NCI-H187 (cell line): ENCODE measurements at regions not wholly inside any gene's neighbourhood (a gene's known extent, or its start where the extent isn't known, plus 50 kb on each side); places are given as distances from the start of the nearest gene placed in this dataset.
"Not testable (repeated sequence)": the region's sequence is repeated elsewhere in the genome, so short reads cannot be mapped to it uniquely, and the experiment has no call there.

Experiments used
- DNase-seq, 2 experiments: peaks; one replicate each; lab custom pipeline; 2025; lab: John Stamatoyannopoulos, UW

DNA sequence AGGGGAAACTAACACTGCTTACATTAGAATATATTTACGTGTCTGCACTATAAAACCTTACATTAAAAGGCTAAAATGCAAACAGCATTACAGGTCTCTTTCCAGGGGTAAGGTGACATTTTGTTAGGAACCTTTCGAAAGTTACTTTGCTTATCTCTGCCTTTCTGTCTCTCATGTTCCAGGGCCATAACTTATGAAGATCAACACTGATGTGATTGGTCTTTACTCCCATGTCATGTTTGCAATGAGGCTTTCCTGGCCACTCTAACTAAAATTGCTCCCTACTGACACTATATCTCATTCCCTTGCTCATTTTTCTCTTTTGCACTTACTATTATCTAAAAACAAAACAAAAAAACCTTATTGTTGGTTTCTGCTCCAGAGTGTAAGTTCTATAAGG lies 119.0 kb downstream of the JRKL start:
- DNase-seq = no peak

DNA sequence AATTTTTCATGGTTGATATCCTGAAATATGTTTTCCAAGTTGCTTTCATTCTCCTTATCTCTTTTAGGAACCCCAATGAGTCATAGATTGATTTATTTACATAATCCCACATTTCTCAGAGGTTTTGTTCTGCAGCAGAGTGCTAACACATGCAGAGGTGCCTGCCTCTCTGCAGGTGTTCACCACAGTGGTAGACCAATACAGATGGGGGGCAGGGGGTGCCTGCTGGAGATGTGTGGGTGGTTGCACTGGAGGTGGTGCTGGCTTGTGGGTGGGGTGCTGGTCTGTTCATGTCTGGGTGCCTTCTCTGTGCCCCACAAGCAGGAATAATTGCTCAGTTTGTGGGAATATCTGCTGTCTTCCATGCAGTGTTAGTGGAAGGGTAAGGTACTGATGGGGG lies 131.1 kb downstream of the JRKL start:
- no peak for DNase-seq

GRCh38 chr11:96523656-96524055 lies 133.8 kb downstream of the JRKL start:
- no peak for DNase-seq

DNA sequence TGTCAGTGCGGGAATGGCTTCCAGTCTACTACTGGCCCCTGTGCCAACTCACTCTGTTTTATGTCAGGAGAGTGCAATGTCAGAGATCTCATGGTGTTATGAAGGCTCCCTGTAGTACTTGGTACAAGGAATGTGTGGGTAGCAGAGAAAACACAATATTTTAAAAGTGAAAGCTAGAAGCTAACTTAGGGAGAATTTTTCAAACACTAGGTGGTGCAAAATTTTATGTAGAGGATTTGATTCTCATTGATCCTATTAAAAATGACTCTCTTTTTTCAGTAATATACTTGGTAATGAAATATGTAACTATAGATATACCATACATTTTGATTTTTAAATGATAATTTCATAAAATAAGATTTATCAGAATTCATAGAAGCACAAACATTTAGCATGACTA lies 134.7 kb downstream of the JRKL start:
- DNase-seq = no peak

DNA sequence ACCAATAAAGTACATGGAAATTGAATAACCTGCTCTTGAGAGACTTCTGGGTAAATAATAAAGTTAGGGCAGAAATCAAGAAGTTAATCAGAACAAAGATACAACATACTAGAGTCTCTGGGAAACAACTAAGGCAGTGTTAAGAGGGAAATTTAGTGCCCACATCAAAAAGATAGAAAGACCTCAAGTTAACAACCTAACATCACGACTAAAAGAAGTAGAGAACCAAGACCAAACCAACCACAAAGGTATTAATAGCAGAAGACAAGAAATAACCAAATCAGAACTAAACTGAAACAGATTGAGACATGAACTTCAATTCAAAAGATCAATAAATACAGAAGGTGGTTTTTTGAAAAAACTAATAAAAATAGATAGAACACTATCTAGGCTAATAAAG lies 140.7 kb downstream of the JRKL start:
- no peak for DNase-seq

DNA sequence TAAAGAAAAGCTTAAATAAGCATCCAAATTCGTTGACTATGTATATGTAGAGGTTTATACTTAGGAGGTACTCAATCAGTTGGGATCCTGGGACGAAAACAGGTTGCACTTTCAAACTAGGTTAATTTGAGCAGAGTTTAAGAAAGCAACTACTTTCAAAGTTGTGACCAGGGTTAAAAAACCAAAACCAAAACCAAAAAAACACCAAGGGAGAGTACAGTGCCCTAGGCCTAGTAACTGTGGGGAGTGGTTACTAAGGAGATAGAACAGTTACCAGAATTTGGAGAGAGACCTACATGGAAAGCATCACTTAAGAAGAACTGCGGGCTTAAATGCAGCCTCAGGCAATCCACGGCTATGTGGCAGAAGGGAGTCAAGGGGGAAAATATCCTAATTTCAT lies 148.3 kb downstream of the JRKL start:
- DNase-seq = no peak

- DNase-seq = no peak
Observed at GRCh38 chr11:96538622-96539021, 148.8 kb downstream of the JRKL start.

DNA sequence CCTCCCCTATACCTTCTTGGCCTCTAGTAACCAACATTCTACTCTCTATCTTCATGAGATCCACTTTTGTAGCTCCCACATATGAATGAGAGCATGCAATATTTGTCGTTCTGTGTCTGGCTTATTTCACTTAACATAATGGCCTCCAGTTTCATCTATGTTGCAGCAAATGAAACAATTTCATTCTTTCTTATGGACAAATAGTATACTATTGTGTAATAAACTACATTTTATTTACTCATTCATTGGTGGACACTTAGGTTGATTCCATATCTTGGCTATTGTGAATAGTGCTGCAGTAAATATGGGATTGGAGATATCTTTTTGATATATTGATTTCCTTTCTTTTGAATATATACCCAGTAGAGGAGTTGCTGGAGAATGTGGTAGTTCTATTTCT lies 151.1 kb downstream of the JRKL start:
- DNase-seq = no peak

DNA sequence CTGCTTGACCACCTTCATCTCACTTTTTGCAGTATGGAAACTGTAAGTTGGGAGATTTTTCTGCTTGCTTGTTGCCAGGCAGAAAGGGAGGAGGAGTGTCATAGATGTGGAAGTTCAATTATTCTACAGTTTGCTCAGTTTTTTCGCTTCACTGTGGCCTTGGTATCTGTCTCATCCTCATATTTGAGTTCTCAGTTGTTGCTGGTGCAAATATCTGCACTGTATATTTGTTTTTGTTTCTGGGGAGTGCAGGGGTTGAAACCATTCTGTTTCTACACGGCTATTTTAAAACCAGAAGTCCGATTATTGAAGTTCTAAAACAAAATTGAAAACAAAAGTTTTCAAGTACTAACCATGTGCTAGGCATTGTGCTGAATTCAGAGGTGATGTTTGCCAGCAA lies 153.4 kb downstream of the JRKL start:
- no peak for DNase-seq

- not testable (repeated sequence) for DNase-seq
Observed at GRCh38 chr11:96545192-96545591, 155.4 kb downstream of the JRKL start.

DNA sequence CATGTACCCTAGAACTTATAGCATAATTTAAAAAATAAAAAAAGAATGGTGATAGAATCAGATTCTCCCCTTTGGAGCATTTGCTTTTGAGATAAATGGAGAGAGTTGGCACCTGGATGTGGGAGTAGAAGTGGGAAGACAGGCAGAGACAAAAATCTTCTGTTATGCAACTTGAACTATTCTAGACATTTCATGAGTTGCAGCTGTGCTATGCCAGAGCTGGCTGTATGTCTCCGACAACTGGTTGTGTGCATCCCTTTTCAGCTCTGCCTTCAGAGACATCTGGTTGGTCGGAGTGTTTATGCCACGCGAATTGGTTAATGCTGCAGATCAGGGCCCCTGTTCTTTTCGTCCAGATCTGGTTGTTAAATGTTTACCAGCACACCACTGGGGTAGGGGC lies 161.3 kb downstream of the JRKL start:
- DNase-seq = no peak

DNA sequence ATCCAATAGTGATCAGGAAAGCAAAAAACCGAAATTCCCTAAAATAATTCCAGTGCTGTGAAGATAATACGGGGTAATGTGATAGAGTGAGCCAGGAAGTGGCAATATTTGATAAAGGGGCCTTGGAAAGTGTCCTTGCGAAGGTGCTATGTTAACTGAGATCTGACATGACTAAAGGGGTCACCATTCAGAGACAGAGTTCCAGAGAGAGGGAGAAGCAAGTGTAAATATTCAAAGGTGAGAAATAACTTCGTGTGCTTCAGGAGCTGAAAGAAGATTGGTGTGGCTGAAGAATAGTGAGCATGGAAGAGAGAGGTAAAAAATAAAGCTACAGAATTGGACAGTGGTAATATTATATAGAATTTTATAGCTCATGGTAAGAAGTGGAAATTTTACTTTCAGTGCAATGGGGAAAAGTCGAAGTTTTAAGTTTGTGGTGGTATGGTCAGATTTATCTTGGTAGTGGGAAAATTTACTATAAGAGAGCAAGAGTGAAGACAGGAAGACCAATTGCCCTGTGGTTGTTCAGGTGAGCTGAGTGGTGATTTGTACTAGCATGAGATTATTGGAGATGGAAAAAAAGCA lies 164.5 kb downstream of the JRKL start:
- no peak for DNase-seq

DNA sequence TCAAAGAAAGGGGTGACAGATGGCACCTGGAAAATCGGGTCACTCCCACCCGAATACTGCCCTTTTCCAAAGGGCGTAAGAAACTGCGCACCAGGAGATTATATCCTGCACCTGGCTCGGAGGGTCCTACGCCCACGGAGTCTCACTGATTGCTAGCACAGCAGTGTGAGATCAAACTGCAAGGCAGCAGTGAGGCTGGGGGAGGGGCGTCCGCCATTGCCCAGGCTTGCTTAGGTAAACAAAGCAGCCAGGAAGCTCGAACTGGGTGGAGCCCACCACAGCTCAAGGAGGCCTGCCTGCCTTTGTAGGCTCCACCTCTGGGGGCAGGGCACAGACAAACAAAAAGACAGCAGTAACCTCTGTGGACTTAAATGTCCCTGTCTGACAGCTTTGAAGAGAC lies 166.0 kb downstream of the JRKL start:
- not testable (repeated sequence) for DNase-seq

DNA sequence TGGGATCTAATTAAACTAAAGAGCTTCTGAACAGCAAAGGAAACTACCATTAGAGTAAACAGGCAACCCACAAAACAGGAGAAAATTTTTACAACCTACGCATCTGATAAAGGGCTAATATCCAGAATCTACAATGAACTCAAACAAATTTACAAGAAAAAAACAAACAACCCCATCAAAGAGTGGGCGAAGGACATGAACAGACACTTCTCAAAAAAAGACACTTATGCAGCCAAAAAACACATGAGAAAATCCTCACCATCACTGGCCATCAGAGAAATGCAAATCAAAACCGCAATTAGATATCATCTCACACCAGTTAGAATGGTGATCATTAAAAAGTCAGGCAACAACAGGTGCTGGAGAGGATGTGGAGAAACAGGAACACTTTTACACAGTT lies 170.9 kb downstream of the JRKL start:
- not testable (repeated sequence) for DNase-seq

DNA sequence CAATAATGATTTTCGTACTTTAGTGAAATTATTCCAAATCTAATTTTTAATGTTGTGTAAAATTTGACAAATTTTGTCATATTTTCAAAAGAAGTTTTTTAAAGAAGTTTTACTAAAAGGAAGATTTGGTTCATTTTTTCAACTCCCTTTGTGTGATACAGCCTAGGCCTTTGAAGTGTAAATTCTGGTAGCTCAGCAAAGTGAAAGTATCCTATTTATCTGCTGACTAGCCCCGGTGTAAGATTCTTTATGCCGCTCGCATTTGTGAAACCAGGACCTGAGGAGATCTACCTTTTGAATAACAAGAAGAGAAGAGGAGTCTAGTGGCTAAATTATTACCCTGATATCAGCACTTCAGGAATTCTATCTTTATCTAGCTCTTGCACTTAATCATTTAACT lies 177.4 kb downstream of the JRKL start:
- DNase-seq = no peak

GRCh38 chr11:96567667-96568066 lies 177.9 kb downstream of the JRKL start:
- no peak for DNase-seq

- DNase-seq = no peak
Observed at GRCh38 chr11:96576383-96576782, 186.6 kb downstream of the JRKL start.

DNA sequence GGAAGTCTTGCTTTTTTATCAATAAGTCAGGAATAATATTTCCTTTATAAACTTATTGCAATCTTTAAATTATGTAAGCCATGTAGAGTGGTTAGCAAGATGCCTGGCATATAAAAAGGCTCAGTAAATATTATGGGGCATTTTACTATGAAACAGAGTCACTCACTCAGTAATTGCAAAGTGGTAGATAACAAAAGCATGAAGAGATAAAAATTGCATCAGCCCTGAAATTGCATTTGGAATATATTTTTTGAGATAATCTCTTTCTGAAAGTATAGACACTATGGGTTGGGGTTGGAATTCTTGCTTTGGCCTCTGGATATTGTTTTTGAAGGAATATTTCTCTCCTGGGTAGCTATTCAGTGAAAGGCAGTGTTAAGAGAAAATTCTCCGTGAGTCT lies 188.6 kb downstream of the JRKL start:
- DNase-seq = no peak

- no peak for DNase-seq
Observed at GRCh38 chr11:96579656-96580055, 189.8 kb downstream of the JRKL start.

DNA sequence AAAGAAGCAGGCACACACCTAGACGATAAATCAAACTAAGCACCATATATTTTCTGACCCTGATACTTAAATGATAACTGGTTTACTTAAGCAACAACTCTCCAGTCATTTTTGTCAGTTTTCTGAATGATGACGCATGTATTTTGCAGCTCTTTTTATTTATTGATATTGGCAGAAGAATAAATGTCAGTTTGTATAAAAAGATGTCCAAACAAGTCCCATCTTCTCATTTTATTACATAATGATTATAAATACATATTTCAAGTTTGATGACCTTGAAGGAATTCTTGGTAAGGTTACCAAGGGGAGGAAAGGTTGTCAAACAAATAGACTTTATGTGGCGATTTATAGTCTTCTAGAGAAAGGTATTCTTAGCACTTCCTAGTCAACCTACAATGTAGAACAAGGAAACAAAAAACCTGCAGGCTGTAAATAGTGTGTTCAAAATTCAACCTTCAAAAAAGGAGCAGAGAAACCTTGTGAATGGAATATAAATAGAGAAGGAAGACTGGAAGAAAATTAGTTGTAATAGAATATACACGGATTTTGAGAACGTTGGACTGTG lies 190.7 kb downstream of the JRKL start:
- DNase-seq = no peak

DNA sequence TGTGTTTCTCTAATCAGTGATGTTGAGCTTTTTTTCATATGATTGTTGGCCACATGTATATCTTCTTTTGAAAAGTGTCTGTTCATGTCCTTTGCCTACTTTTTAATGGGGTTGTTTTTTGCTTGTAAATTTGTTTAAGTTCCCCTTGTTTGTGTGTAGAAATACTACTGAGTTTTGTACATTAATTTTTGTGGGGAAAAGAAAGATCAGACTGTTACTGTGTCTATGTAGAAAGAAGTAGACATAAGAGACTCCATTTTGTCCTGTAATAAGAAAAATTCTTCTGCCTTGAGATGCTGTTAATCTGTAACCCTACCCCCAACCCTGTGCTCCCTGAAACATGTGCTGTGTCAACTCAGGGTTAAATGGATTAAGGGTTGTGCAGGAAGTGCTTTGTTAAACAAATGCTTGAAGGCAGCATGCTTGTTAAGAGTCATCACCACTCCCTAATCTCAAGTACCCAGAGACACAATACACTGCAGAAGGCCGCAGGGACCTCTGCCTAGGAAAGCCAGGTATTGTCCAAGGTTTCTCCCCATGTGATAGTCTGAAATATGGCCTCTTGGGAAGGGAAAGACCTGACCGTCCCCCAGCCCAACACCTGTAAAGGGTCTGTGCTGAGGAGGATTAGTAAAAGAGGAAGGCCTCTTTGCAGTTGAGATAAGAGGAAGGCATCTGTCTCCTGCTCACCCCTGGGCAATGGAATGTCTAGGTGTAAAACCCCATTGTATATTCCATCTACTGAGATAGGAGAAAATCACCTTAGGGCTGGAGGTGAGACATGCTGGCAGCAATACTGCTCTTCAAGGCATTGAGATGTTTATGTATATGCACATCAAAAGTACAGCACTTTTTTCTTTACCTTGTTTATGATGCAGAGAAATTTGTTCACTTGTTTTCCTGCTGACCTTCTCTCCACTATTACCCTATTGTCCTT lies 196.4 kb downstream of the JRKL start:
- not testable (repeated sequence) for DNase-seq

GRCh38 chr11:96588793-96589192 lies 199.0 kb downstream of the JRKL start:
- not testable (repeated sequence) for DNase-seq

- no peak for DNase-seq
Observed at GRCh38 chr11:96595011-96595410, 205.2 kb downstream of the JRKL start.
